SK-N-SH (cell line): ENCODE measurements at regions not wholly inside any gene's neighbourhood (a gene's known extent, or its start where the extent isn't known, plus 50 kb on each side); places are given as distances from the start of the nearest gene placed in this dataset.

Experiments
- CHD2 ChIP-seq: fragments of 150-350 bp; IDR thresholded peaks from 2 replicates; pipeline ENCODE4 v1.6.1; 2018; ENCODE audit warnings: low read length; ENCODE audit not compliant: partially characterized antibody
- CTCF ChIP-seq: fragments of 200-600 bp; sonication (generic); IDR thresholded peaks from 2 replicates; pipeline ENCODE4 v1.6.1; 2017; ENCODE audit warnings: antibody characterized with exemption, mild to moderate bottlenecking, moderate library complexity
- EP300 ChIP-seq, 2 experiments: IDR thresholded peaks; 2 replicates each; pipeline versions ENCODE4 v1.4.0 to v1.6.1; 2012; ENCODE audit warnings: borderline replicate concordance in 1 of 2, low read depth in 1 of 2, low read length in 1 of 2
- GABPA ChIP-seq: IDR thresholded peaks from 2 replicates; pipeline ENCODE4 v1.4.0; 2012; ENCODE audit warnings: low read depth, mild to moderate bottlenecking
- MAX ChIP-seq: IDR thresholded peaks from 2 replicates; pipeline ENCODE4 v1.4.0; 2012; ENCODE audit warnings: low read depth
- POLR2AphosphoS5 ChIP-seq: IDR thresholded peaks from 2 replicates; pipeline ENCODE4 v1.6.1; 2012; ENCODE audit warnings: low read depth, low read length
- RFX5 ChIP-seq: IDR thresholded peaks from 2 replicates; pipeline ENCODE4 v1.6.1; 2012; ENCODE audit warnings: mild to moderate bottlenecking, improper control_type of control experiment, low read length
- RXRA ChIP-seq: IDR thresholded peaks from 2 replicates; pipeline ENCODE4 v1.4.0; 2012; ENCODE audit warnings: low read depth, mild to moderate bottlenecking, borderline replicate concordance
- SMC3 ChIP-seq: IDR thresholded peaks from 2 replicates; pipeline ENCODE4 v1.6.1; 2012; ENCODE audit warnings: low read depth, low read length, improper control_type of control experiment
- USF2 ChIP-seq: fragments of 150-350 bp; IDR thresholded peaks from 2 replicates; pipeline ENCODE4 v1.6.1; 2017; ENCODE audit warnings: antibody characterized with exemption, low read length, low read depth, borderline replicate concordance
- TF ChIP-seq, protein P1 (sequence below): fragments of 150-350 bp; IDR thresholded peaks from 2 replicates; pipeline ENCODE4 v1.6.1; 2016; ENCODE audit warnings: mild to moderate bottlenecking, low read depth, low read length

DNA sequence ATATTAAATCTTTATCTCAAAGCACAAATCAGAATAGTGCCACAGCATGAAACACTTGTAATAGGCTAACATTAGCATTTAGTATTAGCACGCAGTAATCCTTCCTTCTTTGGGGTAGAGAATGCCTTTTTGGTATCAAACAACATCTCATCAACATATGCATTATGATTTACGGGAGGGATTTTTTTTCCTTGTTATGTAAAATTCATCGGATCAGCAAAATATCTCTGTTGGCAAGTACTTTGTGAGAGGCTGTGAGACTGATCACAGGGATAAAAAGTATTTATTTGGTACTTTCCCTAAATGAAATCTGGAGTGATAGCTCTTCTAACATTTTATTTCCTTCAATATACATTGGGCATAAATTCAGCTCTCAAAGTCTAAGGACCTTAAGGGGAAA lies 68.4 kb upstream of the TMEM178A start:
- no peak for TF ChIP-seq EP300 (IDR thresholded peaks at IDR 0.05; ENCODE audit: borderline replicate concordance in 1 of 2, low read depth in 1 of 2, low read length in 1 of 2)
- TF ChIP-seq CTCF, result no peak
- no peak for TF ChIP-seq GABPA
- no peak for TF ChIP-seq MAX
- no peak for TF ChIP-seq USF2
- TF ChIP-seq, protein P1, sequence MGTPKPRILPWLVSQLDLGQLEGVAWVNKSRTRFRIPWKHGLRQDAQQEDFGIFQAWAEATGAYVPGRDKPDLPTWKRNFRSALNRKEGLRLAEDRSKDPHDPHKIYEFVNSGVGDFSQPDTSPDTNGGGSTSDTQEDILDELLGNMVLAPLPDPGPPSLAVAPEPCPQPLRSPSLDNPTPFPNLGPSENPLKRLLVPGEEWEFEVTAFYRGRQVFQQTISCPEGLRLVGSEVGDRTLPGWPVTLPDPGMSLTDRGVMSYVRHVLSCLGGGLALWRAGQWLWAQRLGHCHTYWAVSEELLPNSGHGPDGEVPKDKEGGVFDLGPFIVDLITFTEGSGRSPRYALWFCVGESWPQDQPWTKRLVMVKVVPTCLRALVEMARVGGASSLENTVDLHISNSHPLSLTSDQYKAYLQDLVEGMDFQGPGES, result no peak
- TF ChIP-seq POLR2AphosphoS5, result no peak
- no peak for TF ChIP-seq CHD2
- no peak for TF ChIP-seq SMC3
- no peak for TF ChIP-seq RFX5
- TF ChIP-seq RXRA, result no peak
